Right renal cortex interstitium (tissue), 3 donors: ENCODE measurements at regions not wholly inside any gene's neighbourhood (a gene's known extent, or its start where the extent isn't known, plus 50 kb on each side); places are given as distances from the start of the nearest gene placed in this dataset.

ENCODE experiments used
- DNase-seq, 3 donors: peaks; one replicate each; pipeline ENCODE4 v3.0.0-alpha.2; 2013; ENCODE audit warnings: low read depth in 3 of 3, low spot score in 2 of 3

GRCh38 chr3:6228958-6229683 is 631.8 kb upstream of the GRM7 start:
- no peak for DNase-seq

GRCh38 chr3:6229778-6230410 is 631.0 kb upstream of the GRM7 start:
- no peak for DNase-seq

GRCh38 chr3:6242104-6242503 is 618.8 kb upstream of the GRM7 start:
- no peak for DNase-seq

- no peak for DNase-seq
These were observed 612.4 kb upstream of the GRM7 start for GRCh38 chr3:6248528-6248927.

- DNase-seq = no peak
These were observed 611.2 kb upstream of the GRM7 start for GRCh38 chr3:6249679-6250078.

- DNase-seq = no peak
These were observed 610.7 kb upstream of the GRM7 start for GRCh38 chr3:6250167-6250566.

- no peak for DNase-seq
These were observed 609.1 kb upstream of the GRM7 start for GRCh38 chr3:6251612-6252400.

GRCh38 chr3:6254490-6254889 is 606.4 kb upstream of the GRM7 start:
- DNase-seq = no peak

- no peak for DNase-seq
These were observed 605.7 kb upstream of the GRM7 start for GRCh38 chr3:6255229-6255628.

- no peak for DNase-seq
These were observed 600.2 kb upstream of the GRM7 start for GRCh38 chr3:6260551-6261191.

- no peak for DNase-seq
These were observed 598.9 kb upstream of the GRM7 start for GRCh38 chr3:6262010-6262409.

GRCh38 chr3:6264036-6264435 is 596.9 kb upstream of the GRM7 start:
- DNase-seq = no peak

- DNase-seq = no peak
These were observed 596.0 kb upstream of the GRM7 start for GRCh38 chr3:6264906-6265305.

GRCh38 chr3:6266135-6266534 is 594.8 kb upstream of the GRM7 start:
- DNase-seq = no peak

GRCh38 chr3:6273878-6274277 is 587.0 kb upstream of the GRM7 start:
- no peak for DNase-seq

- DNase-seq = no peak
These were observed 579.3 kb upstream of the GRM7 start for GRCh38 chr3:6281662-6282061.

- no peak for DNase-seq
These were observed 578.0 kb upstream of the GRM7 start for GRCh38 chr3:6282918-6283317.

- DNase-seq = no peak
These were observed 573.6 kb upstream of the GRM7 start for GRCh38 chr3:6287088-6287875.

- DNase-seq = no peak
These were observed 559.3 kb upstream of the GRM7 start for GRCh38 chr3:6301626-6302025.

- DNase-seq = no peak
These were observed 545.0 kb upstream of the GRM7 start for GRCh38 chr3:6315906-6316305.

GRCh38 chr3:6321999-6322398 is 538.9 kb upstream of the GRM7 start:
- no peak for DNase-seq
